DND-41 (cell line): ENCODE measurements at regions not wholly inside any gene's neighbourhood (a gene's known extent, or its start where the extent isn't known, plus 50 kb on each side); places are given as distances from the start of the nearest gene placed in this dataset.

Experiments used
- ATAC-seq: fragments of 200-7000 bp; cut with Tn5 transposase; 3 replicates; pipeline ENCODE4 v1.9.1; 2021; ENCODE audit warnings: low read depth; ENCODE audit not compliant: insufficient read depth
- DNase-seq: peaks from one replicate; pipeline ENCODE4 v3.0.0-alpha.2; 2020
- H2AFZ ChIP-seq: 2 replicates; pipeline ENCODE4 v1.6.0; 2012; ENCODE audit warnings: low read depth, low read length
- H3K27ac ChIP-seq: 2 replicates; pipeline ENCODE4 v1.5.1; 2012; ENCODE audit warnings: low read length, inconsistent platforms
- H3K27me3 ChIP-seq: fragments of 200-600 bp; sonication (generic); 2 replicates; pipeline ENCODE4 v1.6.0; 2012; ENCODE audit warnings: low read length, mild to moderate bottlenecking, inconsistent platforms; ENCODE audit not compliant: insufficient read depth, poor library complexity
- H3K36me3 ChIP-seq: 2 replicates; pipeline ENCODE4 v1.5.1; 2012; ENCODE audit warnings: low read length, inconsistent platforms; ENCODE audit not compliant: insufficient read depth
- H3K4me1 ChIP-seq: 2 replicates; pipeline ENCODE4 v1.5.1; 2012; ENCODE audit warnings: mild to moderate bottlenecking, low read length; ENCODE audit not compliant: insufficient read depth
- H3K4me2 ChIP-seq: 2 replicates; pipeline ENCODE4 v1.6.0; 2012; ENCODE audit warnings: mild to moderate bottlenecking, moderate library complexity, low read length, inconsistent platforms; ENCODE audit not compliant: insufficient read depth
- H3K4me3 ChIP-seq, 2 experiments: fragments of 200-600 bp in 1 of 2; shearing (Covaris generic) in 1 of 2; 2 replicates each; pipeline ENCODE4 v1.5.1; 2012 to 2016; ENCODE audit warnings: inconsistent platforms in 2 of 2, low read length in 2 of 2, mild to moderate bottlenecking in 2 of 2, low read depth in 1 of 2, moderate library complexity in 1 of 2
- H3K79me2 ChIP-seq: 2 replicates; pipeline ENCODE4 v1.6.0; 2012; ENCODE audit warnings: low read length, inconsistent platforms; ENCODE audit not compliant: insufficient read depth
- H3K9ac ChIP-seq: 2 replicates; pipeline ENCODE4 v1.6.0; 2012; ENCODE audit warnings: low read depth, mild to moderate bottlenecking, inconsistent platforms, low read length, moderate library complexity
- H3K9me3 ChIP-seq: 2 replicates; pipeline ENCODE4 v1.5.1; 2012; ENCODE audit warnings: low read length, moderate library complexity, mild to moderate bottlenecking, inconsistent platforms; ENCODE audit not compliant: insufficient read depth, severe bottlenecking
- H4K20me1 ChIP-seq: 2 replicates; pipeline ENCODE4 v1.6.0; 2012; ENCODE audit warnings: low read length; ENCODE audit not compliant: insufficient read depth
- EZH2 ChIP-seq: IDR thresholded peaks from 3 replicates; pipeline ENCODE4 v1.6.1; 2012; ENCODE audit warnings: borderline replicate concordance, low read depth, mild to moderate bottlenecking, moderate library complexity, low read length, inconsistent platforms; ENCODE audit not compliant: severe bottlenecking
- TF ChIP-seq, protein P1 (sequence below): IDR thresholded peaks from 2 replicates; pipeline ENCODE4 v1.5.1; 2012; ENCODE audit warnings: borderline replicate concordance, low read length, moderate library complexity, mild to moderate bottlenecking; ENCODE audit not compliant: poor library complexity, severe bottlenecking; ENCODE audit errors: extremely low read depth

DNA sequence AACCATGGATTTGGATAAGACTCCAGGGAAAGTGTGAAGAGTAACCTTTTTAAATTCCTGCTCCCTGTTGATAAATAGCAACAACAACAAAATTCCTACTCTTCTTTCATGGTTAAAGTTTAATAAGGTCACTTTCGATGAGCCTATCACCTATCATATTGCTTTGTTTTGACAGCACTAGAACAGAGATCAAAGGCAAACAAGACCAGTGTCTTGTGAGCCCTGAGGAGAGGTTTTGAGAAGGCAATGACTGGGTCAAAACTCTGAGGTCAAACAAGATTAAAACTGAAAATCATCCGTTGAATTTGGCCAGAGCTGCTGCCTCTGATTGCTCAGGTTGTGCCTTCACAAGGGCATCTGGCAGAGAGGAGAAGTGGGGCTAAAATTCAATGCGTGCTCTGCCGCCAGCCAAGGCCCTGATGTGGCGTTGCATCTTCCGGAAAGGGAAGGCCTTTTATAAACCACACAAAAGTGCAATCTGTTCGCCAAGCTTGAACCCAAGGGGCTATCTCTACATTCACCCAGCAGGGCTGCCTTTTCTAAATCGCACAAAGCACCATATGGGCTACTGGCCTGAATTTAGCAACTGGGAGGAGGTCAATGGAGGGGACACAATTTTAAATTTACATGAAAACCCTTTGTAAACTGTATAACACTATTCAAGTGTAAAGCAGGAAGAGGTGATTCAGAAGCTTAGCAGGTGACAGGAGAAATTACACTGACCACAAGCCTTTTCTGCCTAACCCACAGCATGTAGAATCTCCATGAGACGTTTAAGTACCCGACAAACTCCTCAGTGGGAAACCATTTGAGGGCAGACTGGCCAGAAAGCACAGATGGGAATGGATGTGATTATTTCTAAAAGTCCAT is 140.8 kb downstream of the DAD1 start:
- H3K4me3 ChIP-seq, result no peak overlapping the region
- no peak for ATAC-seq
- no peaks in the 10 kb centered on the region for H4K20me1 ChIP-seq
- no peak overlapping the region for H2AFZ ChIP-seq
- no peak for TF ChIP-seq EZH2
- TF ChIP-seq, protein P1, sequence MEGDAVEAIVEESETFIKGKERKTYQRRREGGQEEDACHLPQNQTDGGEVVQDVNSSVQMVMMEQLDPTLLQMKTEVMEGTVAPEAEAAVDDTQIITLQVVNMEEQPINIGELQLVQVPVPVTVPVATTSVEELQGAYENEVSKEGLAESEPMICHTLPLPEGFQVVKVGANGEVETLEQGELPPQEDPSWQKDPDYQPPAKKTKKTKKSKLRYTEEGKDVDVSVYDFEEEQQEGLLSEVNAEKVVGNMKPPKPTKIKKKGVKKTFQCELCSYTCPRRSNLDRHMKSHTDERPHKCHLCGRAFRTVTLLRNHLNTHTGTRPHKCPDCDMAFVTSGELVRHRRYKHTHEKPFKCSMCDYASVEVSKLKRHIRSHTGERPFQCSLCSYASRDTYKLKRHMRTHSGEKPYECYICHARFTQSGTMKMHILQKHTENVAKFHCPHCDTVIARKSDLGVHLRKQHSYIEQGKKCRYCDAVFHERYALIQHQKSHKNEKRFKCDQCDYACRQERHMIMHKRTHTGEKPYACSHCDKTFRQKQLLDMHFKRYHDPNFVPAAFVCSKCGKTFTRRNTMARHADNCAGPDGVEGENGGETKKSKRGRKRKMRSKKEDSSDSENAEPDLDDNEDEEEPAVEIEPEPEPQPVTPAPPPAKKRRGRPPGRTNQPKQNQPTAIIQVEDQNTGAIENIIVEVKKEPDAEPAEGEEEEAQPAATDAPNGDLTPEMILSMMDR, result no peak
- no peaks in the 10 kb centered on the region for H3K9me3 ChIP-seq
- peaks cover 34% of the 10 kb centered on the region for H3K79me2 ChIP-seq
- peaks cover 10% of the 10 kb centered on the region for H3K36me3 ChIP-seq
- DNase-seq, result no peak
- no peak overlapping the region for H3K27ac ChIP-seq
- H3K27me3 ChIP-seq, result no peaks in the 10 kb centered on the region
- peaks cover 31% of the 10 kb centered on the region for H3K4me1 ChIP-seq
- H3K4me2 ChIP-seq, result no peak overlapping the region
- H3K9ac ChIP-seq, result no peak overlapping the region

DNA sequence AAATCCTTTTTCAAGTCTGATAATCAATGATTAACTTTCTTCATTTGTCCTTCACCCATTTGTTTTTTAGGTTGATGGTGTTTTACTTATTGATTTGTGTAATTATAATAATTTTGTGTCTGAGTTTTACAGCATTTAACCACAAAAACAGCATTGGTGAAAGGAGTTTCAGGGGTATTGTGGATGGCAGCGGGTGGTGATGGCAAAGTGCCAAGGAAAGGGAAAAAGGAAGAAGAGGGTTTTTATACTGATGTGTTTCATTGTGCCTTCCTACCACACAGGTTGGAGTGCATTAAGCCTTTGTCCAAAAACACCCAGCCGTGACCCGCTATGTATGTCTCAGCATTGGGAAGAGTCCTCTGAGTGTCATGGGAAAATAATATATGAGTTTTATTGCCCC is 150.3 kb downstream of the DAD1 start:
- Histone ChIP-seq H3K9me3 (no peaks in the 10 kb centered on the region), H3K27ac (no peak overlapping the region), H3K4me1 (no peaks in the 10 kb centered on the region), H3K4me2 (no peak overlapping the region), H2AFZ (no peak overlapping the region), H3K79me2 (no peaks in the 10 kb centered on the region), H3K36me3 (no peaks in the 10 kb centered on the region), H3K27me3 (no peaks in the 10 kb centered on the region), H3K4me3 (no peak overlapping the region), H4K20me1 (no peaks in the 10 kb centered on the region), H3K9ac (no peak overlapping the region)
- ATAC-seq (no peak), DNase-seq (no peak)
- TF ChIP-seq, protein P1, result no peak
- TF ChIP-seq EZH2, result no peak

DNA sequence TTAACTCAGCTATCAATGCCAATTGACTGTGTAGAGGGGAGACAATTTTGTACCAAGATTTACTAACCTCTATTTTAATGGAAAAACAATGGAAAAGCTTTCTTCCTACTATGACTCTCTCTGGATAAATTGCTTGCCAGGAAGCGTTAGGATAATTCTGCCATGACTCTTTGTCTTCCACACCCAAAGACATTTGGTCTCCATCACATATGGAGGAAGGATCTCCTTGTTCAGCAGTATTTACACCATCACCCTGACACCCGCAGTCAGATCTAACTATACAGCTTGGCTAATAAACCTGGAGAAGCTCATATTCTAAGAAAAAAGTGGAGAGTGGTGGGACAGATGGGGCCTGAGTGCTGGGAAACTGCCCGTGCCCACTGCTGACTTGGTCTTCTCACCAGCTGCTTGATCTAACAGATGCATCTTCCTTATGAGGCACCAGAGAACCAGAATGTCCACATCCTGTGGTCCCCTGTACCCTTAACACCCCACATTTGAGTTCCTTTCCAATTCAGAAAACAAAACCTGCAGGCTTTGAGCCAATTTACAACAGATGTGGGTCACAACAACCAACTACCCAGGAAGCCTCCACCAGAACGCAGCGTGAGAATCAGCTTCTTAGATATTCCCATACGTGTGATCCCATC is 154.0 kb downstream of the DAD1 start:
- no peak for ATAC-seq
- TF ChIP-seq EZH2, result no peak
- TF ChIP-seq, protein P1, result no peak
- Histone ChIP-seq H3K79me2 (no peaks in the 10 kb centered on the region), H3K9ac (no peak overlapping the region), H3K4me2 (no peak overlapping the region), H3K27me3 (no peaks in the 10 kb centered on the region), H3K27ac (no peak overlapping the region), H3K4me1 (no peaks in the 10 kb centered on the region), H3K36me3 (no peaks in the 10 kb centered on the region), H3K9me3 (no peaks in the 10 kb centered on the region), H2AFZ (no peak overlapping the region), H4K20me1 (no peaks in the 10 kb centered on the region), H3K4me3 (no peak overlapping the region)
- DNase-seq, result no peak
